GM12878 (cell line): ENCODE measurements at regions not wholly inside any gene's neighbourhood (a gene's known extent, or its start where the extent isn't known, plus 50 kb on each side); places are given as distances from the start of the nearest gene placed in this dataset.

Source experiments
- ASH2L ChIP-seq: fragments of 300-600, 200-600 bp; sonication (generic); IDR thresholded peaks from 2 replicates; pipeline ENCODE4 v1.6.1; 2017; ENCODE audit warnings: low read depth, mild to moderate bottlenecking, borderline replicate concordance
- ATF7 ChIP-seq: fragments of 450-650 bp; IDR thresholded peaks from 2 replicates; pipeline ENCODE4 v1.6.1; 2016; ENCODE audit warnings: low read depth, mild to moderate bottlenecking
- BACH1 ChIP-seq: fragments of 450-650 bp; IDR thresholded peaks from 2 replicates; pipeline ENCODE4 v1.6.1; 2017; ENCODE audit warnings: mild to moderate bottlenecking, borderline replicate concordance
- CHD2 ChIP-seq: IDR thresholded peaks from 2 replicates; pipeline ENCODE4 v1.6.1; 2011; ENCODE audit warnings: low read depth, low read length, improper control_type of control experiment, borderline replicate concordance
- CHD4 ChIP-seq: fragments of 200-600 bp; sonication (generic); IDR thresholded peaks from 2 replicates; pipeline ENCODE4 v1.6.1; 2016; ENCODE audit warnings: mild to moderate bottlenecking
- EED ChIP-seq: sonication (generic); IDR thresholded peaks from 2 replicates; pipeline ENCODE4 v1.6.1; 2016; ENCODE audit warnings: antibody characterized with exemption, low read depth
- ESRRA ChIP-seq: IDR thresholded peaks from 2 replicates; pipeline ENCODE4 v1.6.1; 2012; ENCODE audit warnings: mild to moderate bottlenecking, low read length, improper control_type of control experiment
- IKZF2 ChIP-seq, 2 experiments: fragments of 450-650 bp; IDR thresholded peaks; 2 replicates each; pipeline ENCODE4 v1.6.1; 2017; ENCODE audit warnings: mild to moderate bottlenecking in 2 of 2, moderate library complexity in 2 of 2
- IRF4 ChIP-seq: IDR thresholded peaks from 2 replicates; pipeline ENCODE4 v1.6.1; 2011; ENCODE audit warnings: low read depth, low read length
- NBN ChIP-seq: fragments of 450-650 bp; IDR thresholded peaks from 2 replicates; pipeline ENCODE4 v1.6.1; 2016
- NFIC ChIP-seq: IDR thresholded peaks from 2 replicates; pipeline ENCODE4 v1.6.1; 2012; ENCODE audit warnings: low read depth, mild to moderate bottlenecking, inconsistent platforms, low read length, moderate library complexity
- NR2C1 ChIP-seq: fragments of 450-650 bp; IDR thresholded peaks from 2 replicates; pipeline ENCODE4 v1.6.1; 2017; ENCODE audit warnings: antibody characterized with exemption, mild to moderate bottlenecking, moderate library complexity
- PAX5 ChIP-seq: IDR thresholded peaks from 2 replicates; pipeline ENCODE4 v1.6.1; 2011; ENCODE audit warnings: low read depth, low read length, borderline replicate concordance
- RB1 ChIP-seq: fragments of 450-650 bp; formaldehyde crosslinking; IDR thresholded peaks from 2 replicates; pipeline ENCODE4 v1.6.1; 2017; ENCODE audit warnings: mild to moderate bottlenecking, borderline replicate concordance
- SMARCA5 ChIP-seq: fragments of 450-650 bp; IDR thresholded peaks from 2 replicates; pipeline ENCODE4 v1.6.1; 2017; ENCODE audit warnings: mild to moderate bottlenecking
- SP1 ChIP-seq: IDR thresholded peaks from one replicate; pipeline ENCODE4 v1.6.1; 2011; ENCODE audit warnings: low read depth, low read length
- SUPT20H ChIP-seq: IDR thresholded peaks from 2 replicates; pipeline ENCODE4 v1.6.1; 2011; ENCODE audit warnings: low read depth, mild to moderate bottlenecking, low read length, moderate library complexity, borderline replicate concordance; ENCODE audit not compliant: control insufficient read depth
- SUZ12 ChIP-seq: fragments of 200-600 bp; sonication (generic); IDR thresholded peaks from one replicate; pipeline ENCODE4 v1.6.1; 2018; ENCODE audit warnings: antibody characterized with exemption, mild to moderate bottlenecking; ENCODE audit not compliant: unreplicated experiment
- TBL1XR1 ChIP-seq: IDR thresholded peaks from 2 replicates; pipeline ENCODE4 v1.6.1; 2012; ENCODE audit warnings: low read depth, low read length, improper control_type of control experiment
- YBX1 ChIP-seq: fragments of 450-650 bp; IDR thresholded peaks from 2 replicates; pipeline ENCODE4 v1.6.1; 2016; ENCODE audit warnings: antibody characterized with exemption
- ZSCAN29 ChIP-seq: fragments of 450-650 bp; IDR thresholded peaks from 2 replicates; pipeline ENCODE4 v1.6.1; 2017; ENCODE audit warnings: mild to moderate bottlenecking, moderate library complexity
- TF ChIP-seq, protein P1 (sequence below): IDR thresholded peaks from 2 replicates; pipeline ENCODE4 v1.6.1; 2012; ENCODE audit warnings: low read depth, low read length, improper control_type of control experiment
- TF ChIP-seq, protein P2 (sequence below): fragments of 450-650 bp; IDR thresholded peaks from 2 replicates; pipeline ENCODE4 v1.6.1; 2016; ENCODE audit warnings: mild to moderate bottlenecking
- TF ChIP-seq, protein P3 (sequence below): fragments of 450-650 bp; IDR thresholded peaks from 2 replicates; pipeline ENCODE4 v1.6.1; 2018; ENCODE audit warnings: borderline replicate concordance, mild to moderate bottlenecking; ENCODE audit not compliant: partially characterized antibody
- TF ChIP-seq, protein P4 (sequence below): fragments of 450-650 bp; IDR thresholded peaks from 2 replicates; pipeline ENCODE4 v1.6.1; 2014; ENCODE audit warnings: mild to moderate bottlenecking
- TF ChIP-seq, protein P5 (sequence below): fragments of 150-350 bp; IDR thresholded peaks from 2 replicates; pipeline ENCODE4 v1.6.1; 2014; ENCODE audit warnings: mild to moderate bottlenecking, low read depth, low read length

DNA sequence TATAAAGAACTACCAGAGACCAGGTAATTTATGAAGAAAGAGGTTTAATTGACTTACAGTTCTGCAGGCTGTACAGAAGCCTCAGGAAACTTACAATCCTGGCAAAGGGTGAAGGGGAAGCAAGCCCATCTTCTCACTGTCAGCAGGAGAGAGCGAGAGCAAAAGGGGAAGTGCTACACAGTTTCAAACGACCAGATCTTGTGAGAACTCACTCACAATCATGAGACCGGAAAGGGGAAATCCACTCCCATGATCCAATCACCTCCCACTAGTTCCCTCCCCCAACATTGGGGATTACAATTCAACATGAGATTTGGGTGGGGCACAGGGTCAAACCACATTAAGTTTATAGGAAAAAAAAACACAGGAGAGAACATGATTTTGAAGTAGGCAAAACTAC is 222.1 kb upstream of the SHH start (continued):
- TF ChIP-seq NR2C1 (no peak), YBX1 (no peak), SUPT20H (no peak), IRF4 (0 out of 2 replicates have a peak, but pooled peaks have one; percentile 18), TBL1XR1 (no peak), ATF7 (no peak), ESRRA (no peak), NFIC (0 out of 2 replicates have a peak, but pooled peaks have one; percentile 29), SUZ12 (no peak), CHD2 (no peak; the same call in 1 of the 2 replicates), ZSCAN29 (no peak), NBN (no peak), CHD4 (no peak), SMARCA5 (no peak), PAX5 (peak; percentile 37; the same call in 1 of the 2 replicates), ASH2L (no peak), BACH1 (no peak), IKZF2 (IDR thresholded peaks at IDR 0.05) (peak; percentile 69 to 72), RB1 (no peak), EED (0 out of 2 replicates have a peak, but pooled peaks have one; percentile 39), SP1 (no peak)
- TF ChIP-seq, protein P1, sequence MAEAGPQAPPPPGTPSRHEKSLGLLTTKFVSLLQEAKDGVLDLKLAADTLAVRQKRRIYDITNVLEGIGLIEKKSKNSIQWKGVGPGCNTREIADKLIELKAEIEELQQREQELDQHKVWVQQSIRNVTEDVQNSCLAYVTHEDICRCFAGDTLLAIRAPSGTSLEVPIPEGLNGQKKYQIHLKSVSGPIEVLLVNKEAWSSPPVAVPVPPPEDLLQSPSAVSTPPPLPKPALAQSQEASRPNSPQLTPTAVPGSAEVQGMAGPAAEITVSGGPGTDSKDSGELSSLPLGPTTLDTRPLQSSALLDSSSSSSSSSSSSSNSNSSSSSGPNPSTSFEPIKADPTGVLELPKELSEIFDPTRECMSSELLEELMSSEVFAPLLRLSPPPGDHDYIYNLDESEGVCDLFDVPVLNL = no peak
- TF ChIP-seq, protein P2, sequence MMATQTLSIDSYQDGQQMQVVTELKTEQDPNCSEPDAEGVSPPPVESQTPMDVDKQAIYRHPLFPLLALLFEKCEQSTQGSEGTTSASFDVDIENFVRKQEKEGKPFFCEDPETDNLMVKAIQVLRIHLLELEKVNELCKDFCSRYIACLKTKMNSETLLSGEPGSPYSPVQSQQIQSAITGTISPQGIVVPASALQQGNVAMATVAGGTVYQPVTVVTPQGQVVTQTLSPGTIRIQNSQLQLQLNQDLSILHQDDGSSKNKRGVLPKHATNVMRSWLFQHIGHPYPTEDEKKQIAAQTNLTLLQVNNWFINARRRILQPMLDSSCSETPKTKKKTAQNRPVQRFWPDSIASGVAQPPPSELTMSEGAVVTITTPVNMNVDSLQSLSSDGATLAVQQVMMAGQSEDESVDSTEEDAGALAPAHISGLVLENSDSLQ = no peak
- TF ChIP-seq, protein P3, sequence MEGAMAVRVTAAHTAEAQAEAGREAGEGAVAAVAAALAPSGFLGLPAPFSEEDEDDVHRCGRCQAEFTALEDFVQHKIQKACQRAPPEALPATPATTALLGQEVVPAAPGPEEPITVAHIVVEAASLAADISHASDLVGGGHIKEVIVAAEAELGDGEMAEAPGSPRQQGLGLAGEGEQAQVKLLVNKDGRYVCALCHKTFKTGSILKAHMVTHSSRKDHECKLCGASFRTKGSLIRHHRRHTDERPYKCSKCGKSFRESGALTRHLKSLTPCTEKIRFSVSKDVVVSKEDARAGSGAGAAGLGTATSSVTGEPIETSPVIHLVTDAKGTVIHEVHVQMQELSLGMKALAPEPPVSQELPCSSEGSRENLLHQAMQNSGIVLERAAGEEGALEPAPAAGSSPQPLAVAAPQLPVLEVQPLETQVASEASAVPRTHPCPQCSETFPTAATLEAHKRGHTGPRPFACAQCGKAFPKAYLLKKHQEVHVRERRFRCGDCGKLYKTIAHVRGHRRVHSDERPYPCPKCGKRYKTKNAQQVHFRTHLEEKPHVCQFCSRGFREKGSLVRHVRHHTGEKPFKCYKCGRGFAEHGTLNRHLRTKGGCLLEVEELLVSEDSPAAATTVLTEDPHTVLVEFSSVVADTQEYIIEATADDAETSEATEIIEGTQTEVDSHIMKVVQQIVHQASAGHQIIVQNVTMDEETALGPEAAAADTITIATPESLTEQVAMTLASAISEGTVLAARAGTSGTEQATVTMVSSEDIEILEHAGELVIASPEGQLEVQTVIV = no peak
- TF ChIP-seq, protein P4, sequence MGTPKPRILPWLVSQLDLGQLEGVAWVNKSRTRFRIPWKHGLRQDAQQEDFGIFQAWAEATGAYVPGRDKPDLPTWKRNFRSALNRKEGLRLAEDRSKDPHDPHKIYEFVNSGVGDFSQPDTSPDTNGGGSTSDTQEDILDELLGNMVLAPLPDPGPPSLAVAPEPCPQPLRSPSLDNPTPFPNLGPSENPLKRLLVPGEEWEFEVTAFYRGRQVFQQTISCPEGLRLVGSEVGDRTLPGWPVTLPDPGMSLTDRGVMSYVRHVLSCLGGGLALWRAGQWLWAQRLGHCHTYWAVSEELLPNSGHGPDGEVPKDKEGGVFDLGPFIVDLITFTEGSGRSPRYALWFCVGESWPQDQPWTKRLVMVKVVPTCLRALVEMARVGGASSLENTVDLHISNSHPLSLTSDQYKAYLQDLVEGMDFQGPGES = no peak
- TF ChIP-seq, protein P5, sequence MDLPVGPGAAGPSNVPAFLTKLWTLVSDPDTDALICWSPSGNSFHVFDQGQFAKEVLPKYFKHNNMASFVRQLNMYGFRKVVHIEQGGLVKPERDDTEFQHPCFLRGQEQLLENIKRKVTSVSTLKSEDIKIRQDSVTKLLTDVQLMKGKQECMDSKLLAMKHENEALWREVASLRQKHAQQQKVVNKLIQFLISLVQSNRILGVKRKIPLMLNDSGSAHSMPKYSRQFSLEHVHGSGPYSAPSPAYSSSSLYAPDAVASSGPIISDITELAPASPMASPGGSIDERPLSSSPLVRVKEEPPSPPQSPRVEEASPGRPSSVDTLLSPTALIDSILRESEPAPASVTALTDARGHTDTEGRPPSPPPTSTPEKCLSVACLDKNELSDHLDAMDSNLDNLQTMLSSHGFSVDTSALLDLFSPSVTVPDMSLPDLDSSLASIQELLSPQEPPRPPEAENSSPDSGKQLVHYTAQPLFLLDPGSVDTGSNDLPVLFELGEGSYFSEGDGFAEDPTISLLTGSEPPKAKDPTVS = no peak
